ENCODE measurements at regions not wholly inside any gene's neighbourhood (a gene's known extent, or its start where the extent isn't known, plus 50 kb on each side); places are given as distances from the start of the nearest gene placed in this dataset.
"Not testable (repeated sequence)": the region's sequence is repeated elsewhere in the genome, so short reads cannot be mapped to it uniquely, and the experiment has no call there.

GRCh38 chr3:44128057-44128775 lies 113.5 kb upstream of the TOPAZ1 start:
- no peak for DNase-seq (ENCODE audit: low read depth)

- DNase-seq (ENCODE audit: low read depth): no peak
These were observed 111.4 kb upstream of the TOPAZ1 start for GRCh38 chr3:44130249-44130648.

GRCh38 chr3:44132061-44132460 lies 109.6 kb upstream of the TOPAZ1 start:
- DNase-seq (ENCODE audit: low read depth): no peak

DNA sequence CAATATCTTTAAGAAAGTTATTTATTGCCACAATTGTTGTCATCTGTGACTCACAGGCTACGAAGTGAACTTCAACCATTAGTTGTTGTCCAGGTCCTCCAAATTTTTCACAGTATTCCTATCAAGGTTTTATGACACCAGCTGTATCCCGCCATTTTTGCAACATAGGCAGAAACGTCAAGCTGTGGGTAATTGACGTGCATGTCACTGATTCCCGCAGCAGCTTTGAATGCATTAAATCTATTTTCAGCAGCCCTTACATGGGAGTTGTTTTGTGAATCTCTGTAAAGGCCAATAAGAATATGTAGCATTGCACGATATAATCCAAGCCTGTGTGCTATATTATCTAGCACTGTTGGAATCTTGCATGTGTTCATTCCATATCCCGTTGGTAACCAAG lies 109.1 kb upstream of the TOPAZ1 start:
- DNase-seq (ENCODE audit: low read depth): no peak

GRCh38 chr3:44136421-44136820 lies 105.3 kb upstream of the TOPAZ1 start:
- DNase-seq (ENCODE audit: low read depth): no peak

DNA sequence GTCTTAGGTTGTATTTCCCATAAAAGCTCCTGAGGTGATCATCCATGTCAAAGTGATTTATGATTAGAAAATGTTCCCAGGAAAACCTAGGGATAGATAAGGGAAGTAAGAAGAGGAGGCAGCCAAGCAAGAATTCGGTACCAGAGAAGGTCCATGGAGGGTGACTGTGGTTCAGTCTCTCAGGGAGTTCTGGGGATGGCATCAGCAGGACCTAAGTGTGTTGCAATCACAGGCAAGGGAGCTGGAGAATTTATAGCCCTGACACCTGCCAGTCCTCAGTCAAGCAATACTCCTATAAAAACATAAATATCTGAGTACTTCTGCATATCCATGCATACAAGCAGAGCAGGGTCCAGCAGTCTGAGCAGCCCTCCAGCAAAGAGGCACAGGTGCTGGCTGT lies 95.6 kb upstream of the TOPAZ1 start:
- no peak for DNase-seq (ENCODE audit: low read depth)

DNA sequence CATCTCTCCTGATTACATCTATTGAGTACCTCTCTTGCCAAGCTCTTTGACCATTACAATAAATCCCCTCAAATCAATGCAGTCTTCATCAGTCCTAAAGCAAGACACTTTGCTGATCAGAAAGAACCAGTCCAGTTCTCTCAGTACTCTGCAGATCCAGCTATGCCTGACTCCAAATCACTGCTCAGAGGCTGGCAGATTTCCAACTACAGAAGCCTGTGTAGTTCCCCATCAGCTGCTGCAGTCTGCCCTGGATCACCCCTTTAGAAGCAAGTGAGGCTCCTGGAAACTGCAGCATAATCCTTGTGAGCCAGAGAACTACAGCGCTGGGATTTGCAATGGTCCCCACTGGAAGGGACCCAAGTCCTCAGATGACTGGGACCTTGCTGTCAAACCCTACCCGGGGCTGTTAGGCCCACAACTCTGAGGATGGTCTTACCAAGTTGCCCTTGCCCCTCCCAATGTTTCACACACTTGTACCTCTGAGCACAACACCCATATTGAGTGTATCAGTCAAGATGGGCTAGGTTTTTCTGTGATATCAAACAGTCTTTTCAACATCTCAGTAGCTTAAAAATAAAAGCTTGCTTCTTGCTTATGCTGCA lies 81.9 kb upstream of the TOPAZ1 start:
- DNase-seq (ENCODE audit: low read depth): no peak

DNA sequence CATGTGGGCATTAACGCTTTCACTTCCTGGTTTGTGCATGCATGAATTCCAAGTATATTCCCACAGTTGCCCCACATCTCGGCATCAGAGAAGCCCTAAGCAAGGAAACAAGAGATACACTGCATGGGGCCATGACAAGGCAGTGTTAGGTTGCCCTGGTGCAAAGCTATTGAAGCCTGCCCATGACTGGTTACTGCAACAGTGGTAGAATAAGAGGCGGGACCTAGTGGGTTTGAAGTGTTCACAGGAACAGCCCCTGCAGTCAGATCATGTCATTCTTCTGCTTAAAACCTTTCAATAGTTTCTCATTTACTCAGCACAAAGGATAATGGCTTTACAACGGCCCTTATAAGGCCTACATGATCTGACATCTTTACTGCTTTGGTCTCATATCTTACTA lies 80.9 kb upstream of the TOPAZ1 start:
- DNase-seq (ENCODE audit: low read depth): no peak

DNA sequence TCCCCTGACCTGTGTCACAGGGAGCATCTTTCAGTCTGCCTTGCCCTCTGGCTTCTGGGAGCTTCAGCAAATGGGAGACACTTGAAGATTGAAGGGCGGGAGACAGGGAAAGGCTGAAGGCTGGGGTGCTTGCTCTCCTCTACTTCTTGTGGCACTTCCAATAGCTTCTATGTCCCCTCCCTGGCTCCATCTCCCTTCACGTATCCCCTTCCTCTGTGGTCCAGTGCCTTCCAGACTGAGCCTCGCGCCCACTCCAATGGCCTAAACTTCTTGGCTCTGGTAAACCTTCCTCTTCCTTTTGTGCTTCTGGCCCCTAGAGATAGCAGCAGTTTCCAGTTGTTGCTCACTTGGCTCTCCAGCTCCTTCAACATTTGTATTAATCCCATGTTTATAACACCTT lies 69.8 kb upstream of the TOPAZ1 start:
- DNase-seq (ENCODE audit: low read depth): no peak

- DNase-seq (ENCODE audit: low read depth): not testable (repeated sequence)
These were observed 69.0 kb upstream of the TOPAZ1 start for GRCh38 chr3:44172701-44173100.

- DNase-seq (ENCODE audit: low read depth): no peak
These were observed 68.4 kb upstream of the TOPAZ1 start for GRCh38 chr3:44173263-44173662.

- no peak for DNase-seq (ENCODE audit: low read depth)
These were observed 66.6 kb upstream of the TOPAZ1 start for GRCh38 chr3:44175070-44175469.

- no peak for DNase-seq (ENCODE audit: low read depth)
These were observed 62.4 kb upstream of the TOPAZ1 start for GRCh38 chr3:44179246-44179645.

DNA sequence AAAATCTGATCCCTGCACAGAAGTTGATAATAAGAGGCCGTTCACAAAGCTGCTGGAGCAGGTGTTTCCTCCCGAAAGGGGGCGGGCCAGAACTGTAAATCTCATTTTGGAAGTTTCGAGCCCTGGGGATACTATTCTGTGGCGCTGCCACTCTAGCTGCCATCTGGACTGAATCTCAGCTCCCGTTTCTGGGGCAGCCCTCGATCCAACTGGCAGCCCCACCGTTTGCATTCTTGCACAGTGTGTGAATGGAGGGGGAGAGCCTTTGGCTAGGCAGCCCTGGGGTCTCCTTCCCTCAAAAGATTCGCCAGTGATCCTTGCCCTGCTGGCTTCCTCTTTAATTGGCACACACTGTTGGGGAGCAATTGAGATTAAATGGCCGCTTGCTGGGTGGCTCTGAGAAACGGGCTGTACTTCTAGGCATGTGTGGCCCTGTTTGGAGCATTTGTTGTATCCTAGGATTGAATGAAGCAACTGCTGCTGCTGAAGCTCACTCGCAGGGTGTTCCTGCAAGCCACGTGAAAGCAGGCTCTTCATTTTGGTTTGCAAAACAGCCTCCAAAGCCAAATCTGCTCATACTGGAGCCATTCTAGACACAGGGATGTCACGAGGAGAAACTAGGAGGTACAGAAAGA lies 57.2 kb upstream of the TOPAZ1 start:
- DNase-seq (ENCODE audit: low read depth): no peak

- no peak for DNase-seq (ENCODE audit: low read depth)
These were observed 56.2 kb upstream of the TOPAZ1 start for GRCh38 chr3:44185396-44185915.

- DNase-seq (ENCODE audit: low read depth): no peak
These were observed 55.5 kb upstream of the TOPAZ1 start for GRCh38 chr3:44186111-44186672.

GRCh38 chr3:44186712-44187111 lies 55.0 kb upstream of the TOPAZ1 start:
- DNase-seq (ENCODE audit: low read depth): no peak

Data from Daoy (cell line).